ENCODE measurements at regions not wholly inside any gene's neighbourhood (a gene's known extent, or its start where the extent isn't known, plus 50 kb on each side); places are given as distances from the start of the nearest gene placed in this dataset.

DNA sequence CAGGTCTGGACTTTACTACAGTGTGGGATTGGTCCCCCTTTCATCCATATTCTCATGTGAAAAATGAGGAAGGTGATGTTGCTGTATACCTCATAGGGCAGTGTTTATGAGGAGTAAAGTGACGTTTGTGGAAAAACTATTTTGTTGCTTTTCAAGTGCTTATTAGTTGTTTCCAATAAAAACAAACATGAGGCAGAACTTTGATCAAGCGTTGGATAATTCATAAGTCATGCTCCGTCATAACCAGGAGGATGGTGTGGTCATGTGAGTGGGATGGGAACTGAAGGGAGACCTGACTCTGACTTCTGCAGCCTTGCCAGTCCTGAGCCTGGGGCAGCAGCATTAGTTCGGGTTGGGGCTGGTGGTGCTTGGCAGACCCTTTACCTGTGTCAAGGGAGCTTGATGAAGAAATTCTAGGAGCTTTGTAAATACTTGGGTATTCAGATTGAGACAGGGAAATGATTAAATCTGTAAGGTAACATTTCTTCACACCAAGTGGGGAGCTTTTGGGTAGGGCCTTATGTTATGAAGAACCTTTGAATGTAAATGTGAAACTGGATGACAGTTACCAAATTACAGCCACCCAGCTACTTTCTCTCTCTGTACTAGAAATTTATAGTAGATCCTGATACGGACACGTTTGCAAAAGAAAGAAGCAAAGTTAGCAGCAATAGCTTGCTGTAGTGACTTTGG is 462.4 kb upstream of the RGS6 start:
- TF ChIP-seq, protein P1, sequence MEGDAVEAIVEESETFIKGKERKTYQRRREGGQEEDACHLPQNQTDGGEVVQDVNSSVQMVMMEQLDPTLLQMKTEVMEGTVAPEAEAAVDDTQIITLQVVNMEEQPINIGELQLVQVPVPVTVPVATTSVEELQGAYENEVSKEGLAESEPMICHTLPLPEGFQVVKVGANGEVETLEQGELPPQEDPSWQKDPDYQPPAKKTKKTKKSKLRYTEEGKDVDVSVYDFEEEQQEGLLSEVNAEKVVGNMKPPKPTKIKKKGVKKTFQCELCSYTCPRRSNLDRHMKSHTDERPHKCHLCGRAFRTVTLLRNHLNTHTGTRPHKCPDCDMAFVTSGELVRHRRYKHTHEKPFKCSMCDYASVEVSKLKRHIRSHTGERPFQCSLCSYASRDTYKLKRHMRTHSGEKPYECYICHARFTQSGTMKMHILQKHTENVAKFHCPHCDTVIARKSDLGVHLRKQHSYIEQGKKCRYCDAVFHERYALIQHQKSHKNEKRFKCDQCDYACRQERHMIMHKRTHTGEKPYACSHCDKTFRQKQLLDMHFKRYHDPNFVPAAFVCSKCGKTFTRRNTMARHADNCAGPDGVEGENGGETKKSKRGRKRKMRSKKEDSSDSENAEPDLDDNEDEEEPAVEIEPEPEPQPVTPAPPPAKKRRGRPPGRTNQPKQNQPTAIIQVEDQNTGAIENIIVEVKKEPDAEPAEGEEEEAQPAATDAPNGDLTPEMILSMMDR (IDR thresholded peaks at IDR 0.05) = no peak
- TF ChIP-seq POLR2A (IDR thresholded peaks at IDR 0.05) = no peak
- no peak for TF ChIP-seq POLR2AphosphoS5 (IDR thresholded peaks at IDR 0.05)

Measured in prostate gland (tissue), 2 donors.